ENCODE measurements at regions not wholly inside any gene's neighbourhood (a gene's known extent, or its start where the extent isn't known, plus 50 kb on each side); places are given as distances from the start of the nearest gene placed in this dataset.

- TF ChIP-seq POLR2AphosphoS5 (IDR thresholded peaks at IDR 0.05; ENCODE audit: insufficient read depth, low read depth, low read length) (no peak), EZH2 (IDR thresholded peaks at IDR 0.05; ENCODE audit: borderline replicate concordance, low read depth, low read length, severe bottlenecking) (no peak)
These were observed 67.1 kb upstream of the TOP3B start for GRCh38 chr22:22049684-22050083.

Data from endothelial cell of umbilical vein (primary cell).